AG09309 (cell line): ENCODE measurements at regions not wholly inside any gene's neighbourhood (a gene's known extent, or its start where the extent isn't known, plus 50 kb on each side); places are given as distances from the start of the nearest gene placed in this dataset.
"Not testable (repeated sequence)": the region's sequence is repeated elsewhere in the genome, so short reads cannot be mapped to it uniquely, and the experiment has no call there.

Experiments
- DNase-seq: peaks from one replicate; pipeline ENCODE4 v3.0.0-alpha.2; 2010; ENCODE audit warnings: low read depth
- H3K4me3 ChIP-seq: 2 replicates; pipeline ENCODE4 v1.5.1; 2011; ENCODE audit warnings: mild to moderate bottlenecking, low read depth, low read length, moderate library complexity; ENCODE audit not compliant: control insufficient read depth
- CTCF ChIP-seq: IDR thresholded peaks from 2 replicates; pipeline ENCODE4 v1.5.1; 2011; ENCODE audit warnings: mild to moderate bottlenecking, low read depth, low read length, inconsistent platforms; ENCODE audit not compliant: insufficient read depth, control insufficient read depth; ENCODE audit errors: missing control alignments

- H3K4me3 ChIP-seq, result no peak overlapping the region
- no peak for DNase-seq
- no peak for TF ChIP-seq CTCF
These were observed 219.6 kb upstream of the MAOA start for GRCh38 chrX:43436517-43436916.

- TF ChIP-seq CTCF, result no peak
- no peak for DNase-seq
- H3K4me3 ChIP-seq, result no peak overlapping the region
These were observed 209.3 kb upstream of the MAOA start for GRCh38 chrX:43446752-43447151.

- no peak overlapping the region for H3K4me3 ChIP-seq
- no peak for DNase-seq
- TF ChIP-seq CTCF, result no peak
These were observed 207.4 kb upstream of the MAOA start for GRCh38 chrX:43448688-43449087.

- TF ChIP-seq CTCF, result no peak
- no peak overlapping the region for H3K4me3 ChIP-seq
- DNase-seq, result no peak
These were observed 205.7 kb upstream of the MAOA start for GRCh38 chrX:43450355-43450754.

GRCh38 chrX:43451976-43452686, 204.0 kb upstream of the MAOA start:
- DNase-seq, H3K4me3 ChIP-seq: not testable (repeated sequence)

- TF ChIP-seq CTCF, result no peak
- no peak overlapping the region for H3K4me3 ChIP-seq
- DNase-seq, result no peak
These were observed 200.0 kb upstream of the MAOA start for GRCh38 chrX:43456063-43456462.

GRCh38 chrX:43456906-43457305, 199.2 kb upstream of the MAOA start:
- no peak for DNase-seq
- no peak for TF ChIP-seq CTCF
- H3K4me3 ChIP-seq, result no peak overlapping the region
